ENCODE measurements at regions not wholly inside any gene's neighbourhood (a gene's known extent, or its start where the extent isn't known, plus 50 kb on each side); places are given as distances from the start of the nearest gene placed in this dataset.

DNA sequence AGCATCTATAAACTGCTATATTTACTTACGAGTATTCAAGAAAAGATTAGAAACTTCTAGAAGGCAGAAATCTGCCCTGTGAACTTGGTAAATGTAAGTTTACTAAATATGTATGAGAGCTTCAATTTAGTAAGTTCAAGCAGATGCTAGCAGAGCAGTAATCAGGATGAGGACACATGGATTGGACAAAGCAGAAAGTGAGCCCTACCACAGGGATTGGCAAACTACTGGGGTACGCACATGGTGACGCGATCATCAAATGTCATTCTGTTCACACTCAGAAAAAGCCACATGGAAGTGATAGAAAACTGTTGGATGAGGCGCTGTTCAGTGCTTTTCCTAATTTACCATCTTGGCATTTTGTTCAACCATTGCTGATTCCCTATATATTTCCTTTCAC, 360.2 kb upstream of the ZNF385D start:
- no peak for DNase-seq
- Histone ChIP-seq H3K27me3 (ENCODE audit: insufficient read depth, low read length) (no peaks in the 10 kb centered on the region), H4K8ac (ENCODE audit: low read depth, low read length) (no peak overlapping the region), H3K9me3 (ENCODE audit: insufficient read depth, low read depth, low read length) (no peaks in the 10 kb centered on the region), H3K18ac (ENCODE audit: low read length) (no peak overlapping the region), H4K91ac (ENCODE audit: low read depth, low read length) (no peak overlapping the region), H2BK120ac (ENCODE audit: insufficient read depth, low read length, poor library complexity) (no peak overlapping the region), H3K4me2 (ENCODE audit: low read length) (no peak overlapping the region), H2AK5ac (ENCODE audit: low read length) (no peak overlapping the region), H2AFZ (ENCODE audit: insufficient read depth, low read length, poor library complexity) (no peak overlapping the region), H3K4me3 (ENCODE audit: low read depth, low read length) (no peak overlapping the region), H3K36me3 (ENCODE audit: control insufficient read depth in 1 of 2, insufficient read depth in 2 of 2, low read length in 2 of 2) (no peaks in the 10 kb centered on the region), H2BK12ac (ENCODE audit: low read length) (no peak overlapping the region), H3K79me1 (ENCODE audit: low read length) (no peaks in the 10 kb centered on the region), H3K79me2 (ENCODE audit: control insufficient read depth, insufficient read depth, low read length, poor library complexity) (no peaks in the 10 kb centered on the region), H3K9ac (ENCODE audit: low read length) (no peak overlapping the region), H3K4ac (ENCODE audit: low read depth, low read length) (no peak overlapping the region), H3K4me1 (ENCODE audit: control insufficient read depth in 1 of 2, insufficient read depth in 2 of 2, low read length in 2 of 2) (peaks cover 0 to 3% of the 10 kb centered on the region in 2 experiments), H2BK5ac (ENCODE audit: low read depth, low read length, poor library complexity) (no peak overlapping the region), H3K14ac (ENCODE audit: low read length) (no peak overlapping the region), H3K23ac (ENCODE audit: low read length) (no peak overlapping the region), H4K12ac (ENCODE audit: low read depth, low read length) (no peak overlapping the region), H3K27ac (ENCODE audit: low read depth, low read length) (no peak overlapping the region)
- no CpG with 5 or more reads among the region's 5 CpGs for WGBS (ENCODE audit: extremely low coverage, insufficient coverage, insufficient read length)

DNA sequence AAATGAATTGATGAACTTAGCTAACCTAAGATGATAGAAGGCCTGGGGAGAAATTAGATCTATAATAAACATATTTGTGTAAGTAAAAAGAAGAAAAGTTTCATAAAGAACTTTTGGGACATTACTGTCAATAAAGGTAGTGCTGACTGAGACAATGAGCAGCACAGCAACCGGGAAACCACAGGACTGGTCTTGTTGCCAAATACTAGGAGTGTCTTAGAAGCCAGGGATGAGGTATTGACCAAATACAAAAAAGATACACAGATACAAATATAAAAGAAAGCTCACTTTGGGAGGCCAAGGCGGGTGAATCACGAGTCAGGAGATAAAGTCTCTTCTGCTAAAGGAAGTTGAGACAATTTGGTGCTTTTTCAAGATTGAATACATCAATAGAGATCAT, 362.4 kb upstream of the ZNF385D start:
- Histone ChIP-seq H3K23ac (ENCODE audit: low read length) (no peak overlapping the region), H3K18ac (ENCODE audit: low read length) (no peak overlapping the region), H3K79me1 (ENCODE audit: low read length) (no peaks in the 10 kb centered on the region), H3K27ac (ENCODE audit: low read depth, low read length) (no peak overlapping the region), H3K9me3 (ENCODE audit: insufficient read depth, low read depth, low read length) (no peaks in the 10 kb centered on the region), H3K27me3 (ENCODE audit: insufficient read depth, low read length) (no peaks in the 10 kb centered on the region), H2AFZ (ENCODE audit: insufficient read depth, low read length, poor library complexity) (no peak overlapping the region), H3K4me3 (ENCODE audit: low read depth, low read length) (no peak overlapping the region), H3K4me2 (ENCODE audit: low read length) (no peak overlapping the region), H3K36me3 (ENCODE audit: control insufficient read depth in 1 of 2, insufficient read depth in 2 of 2, low read length in 2 of 2) (no peaks in the 10 kb centered on the region), H2AK5ac (ENCODE audit: low read length) (no peak overlapping the region), H4K91ac (ENCODE audit: low read depth, low read length) (no peak overlapping the region), H3K79me2 (ENCODE audit: control insufficient read depth, insufficient read depth, low read length, poor library complexity) (no peaks in the 10 kb centered on the region), H2BK5ac (ENCODE audit: low read depth, low read length, poor library complexity) (no peak overlapping the region), H4K8ac (ENCODE audit: low read depth, low read length) (no peak overlapping the region), H2BK12ac (ENCODE audit: low read length) (no peak overlapping the region), H2BK120ac (ENCODE audit: insufficient read depth, low read length, poor library complexity) (no peak overlapping the region), H3K4me1 (ENCODE audit: control insufficient read depth in 1 of 2, insufficient read depth in 2 of 2, low read length in 2 of 2) (no peaks in the 10 kb centered on the region), H3K14ac (ENCODE audit: low read length) (no peak overlapping the region), H3K9ac (ENCODE audit: low read length) (no peak overlapping the region), H3K4ac (ENCODE audit: low read depth, low read length) (no peak overlapping the region), H4K12ac (ENCODE audit: low read depth, low read length) (no peak overlapping the region)
- no CpG with 5 or more reads among the region's 3 CpGs for WGBS (ENCODE audit: extremely low coverage, insufficient coverage, insufficient read length)
- DNase-seq: no peak

DNA sequence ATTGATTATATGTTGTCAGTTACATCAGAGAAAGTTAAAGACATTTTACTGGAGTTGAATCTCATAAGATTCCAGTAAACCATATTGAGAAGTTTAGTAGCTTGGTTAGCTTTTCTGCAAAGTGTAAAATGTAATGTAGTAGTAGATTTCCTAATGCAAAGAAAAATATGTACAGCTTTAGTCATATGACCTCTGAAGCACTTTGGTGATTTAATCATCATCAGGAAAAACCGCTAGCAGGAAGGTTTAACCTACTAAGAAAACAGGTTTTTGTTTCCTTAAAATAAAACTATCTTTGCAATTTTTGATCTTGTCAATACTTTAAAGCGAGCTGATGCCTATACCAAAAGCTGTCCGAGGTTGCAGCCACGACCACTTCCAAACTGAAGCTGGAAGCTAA, 364.6 kb upstream of the ZNF385D start:
- H3K27me3 ChIP-seq (ENCODE audit: insufficient read depth, low read length): no peaks in the 10 kb centered on the region
- no peaks in the 10 kb centered on the region for H3K36me3 ChIP-seq (ENCODE audit: control insufficient read depth in 1 of 2, insufficient read depth in 2 of 2, low read length in 2 of 2)
- H3K79me2 ChIP-seq (ENCODE audit: control insufficient read depth, insufficient read depth, low read length, poor library complexity): no peaks in the 10 kb centered on the region
- H3K9ac ChIP-seq (ENCODE audit: low read length): no peak overlapping the region
- H2AK5ac ChIP-seq (ENCODE audit: low read length): no peak overlapping the region
- no peaks in the 10 kb centered on the region for H3K4me1 ChIP-seq (ENCODE audit: control insufficient read depth in 1 of 2, insufficient read depth in 2 of 2, low read length in 2 of 2)
- H3K4me3 ChIP-seq (ENCODE audit: low read depth, low read length): no peak overlapping the region
- H3K23ac ChIP-seq (ENCODE audit: low read length): no peak overlapping the region
- H4K12ac ChIP-seq (ENCODE audit: low read depth, low read length): no peak overlapping the region
- no peak overlapping the region for H4K8ac ChIP-seq (ENCODE audit: low read depth, low read length)
- H2BK5ac ChIP-seq (ENCODE audit: low read depth, low read length, poor library complexity): no peak overlapping the region
- H3K14ac ChIP-seq (ENCODE audit: low read length): no peak overlapping the region
- H3K9me3 ChIP-seq (ENCODE audit: insufficient read depth, low read depth, low read length): no peaks in the 10 kb centered on the region
- peak in 1 of 2 donors; percentile 34 for DNase-seq
- H2BK120ac ChIP-seq (ENCODE audit: insufficient read depth, low read length, poor library complexity): no peak overlapping the region
- H2BK12ac ChIP-seq (ENCODE audit: low read length): no peak overlapping the region
- no peak overlapping the region for H3K18ac ChIP-seq (ENCODE audit: low read length)
- H3K4ac ChIP-seq (ENCODE audit: low read depth, low read length): no peak overlapping the region
- no peak overlapping the region for H4K91ac ChIP-seq (ENCODE audit: low read depth, low read length)
- no peak overlapping the region for H3K27ac ChIP-seq (ENCODE audit: low read depth, low read length)
- H3K79me1 ChIP-seq (ENCODE audit: low read length): no peaks in the 10 kb centered on the region
- no CpG with 5 or more reads among the region's 4 CpGs for WGBS (ENCODE audit: extremely low coverage, insufficient coverage, insufficient read length)
- no peak overlapping the region for H2AFZ ChIP-seq (ENCODE audit: insufficient read depth, low read length, poor library complexity)
- no peak overlapping the region for H3K4me2 ChIP-seq (ENCODE audit: low read length)

DNA sequence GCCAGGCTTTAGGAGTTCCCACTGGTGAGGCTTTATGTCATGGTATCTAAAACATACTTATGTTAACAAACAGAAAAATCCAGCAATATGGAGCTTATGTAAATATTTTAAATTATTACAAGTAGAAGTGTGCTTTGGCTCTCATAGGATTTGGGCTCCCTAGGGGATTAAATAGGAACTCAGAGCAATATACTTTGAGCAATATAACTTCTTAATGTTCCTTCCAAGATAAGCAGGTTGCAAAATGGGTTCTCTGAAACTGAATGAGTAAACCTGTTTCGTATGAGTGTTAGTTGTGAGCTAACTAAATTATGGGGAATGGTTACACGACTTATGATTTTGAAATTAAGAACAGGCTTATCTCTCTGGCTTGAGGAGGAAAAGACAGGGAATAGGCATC, 366.1 kb upstream of the ZNF385D start:
- Histone ChIP-seq H3K18ac (ENCODE audit: low read length) (no peak overlapping the region), H3K79me2 (ENCODE audit: control insufficient read depth, insufficient read depth, low read length, poor library complexity) (no peaks in the 10 kb centered on the region), H3K79me1 (ENCODE audit: low read length) (no peaks in the 10 kb centered on the region), H2BK120ac (ENCODE audit: insufficient read depth, low read length, poor library complexity) (no peak overlapping the region), H3K27ac (ENCODE audit: low read depth, low read length) (no peak overlapping the region), H3K27me3 (ENCODE audit: insufficient read depth, low read length) (no peaks in the 10 kb centered on the region), H3K9me3 (ENCODE audit: insufficient read depth, low read depth, low read length) (no peaks in the 10 kb centered on the region), H3K14ac (ENCODE audit: low read length) (no peak overlapping the region), H4K8ac (ENCODE audit: low read depth, low read length) (no peak overlapping the region), H3K36me3 (ENCODE audit: control insufficient read depth in 1 of 2, insufficient read depth in 2 of 2, low read length in 2 of 2) (no peaks in the 10 kb centered on the region), H2BK12ac (ENCODE audit: low read length) (no peak overlapping the region), H3K4me2 (ENCODE audit: low read length) (no peak overlapping the region), H3K4me3 (ENCODE audit: low read depth, low read length) (no peak overlapping the region), H2AFZ (ENCODE audit: insufficient read depth, low read length, poor library complexity) (no peak overlapping the region), H2BK5ac (ENCODE audit: low read depth, low read length, poor library complexity) (no peak overlapping the region), H4K12ac (ENCODE audit: low read depth, low read length) (no peak overlapping the region), H3K4me1 (ENCODE audit: control insufficient read depth in 1 of 2, insufficient read depth in 2 of 2, low read length in 2 of 2) (no peaks in the 10 kb centered on the region), H4K91ac (ENCODE audit: low read depth, low read length) (no peak overlapping the region), H3K23ac (ENCODE audit: low read length) (no peak overlapping the region), H3K4ac (ENCODE audit: low read depth, low read length) (no peak overlapping the region), H3K9ac (ENCODE audit: low read length) (no peak overlapping the region), H2AK5ac (ENCODE audit: low read length) (no peak overlapping the region)
- no peak for DNase-seq
- no CpG with 5 or more reads among the region's 2 CpGs for WGBS (ENCODE audit: extremely low coverage, insufficient coverage, insufficient read length)
